ENCODE measurements at regions not wholly inside any gene's neighbourhood (a gene's known extent, or its start where the extent isn't known, plus 50 kb on each side); places are given as distances from the start of the nearest gene placed in this dataset.
"Not testable (repeated sequence)": the region's sequence is repeated elsewhere in the genome, so short reads cannot be mapped to it uniquely, and the experiment has no call there.

DNA sequence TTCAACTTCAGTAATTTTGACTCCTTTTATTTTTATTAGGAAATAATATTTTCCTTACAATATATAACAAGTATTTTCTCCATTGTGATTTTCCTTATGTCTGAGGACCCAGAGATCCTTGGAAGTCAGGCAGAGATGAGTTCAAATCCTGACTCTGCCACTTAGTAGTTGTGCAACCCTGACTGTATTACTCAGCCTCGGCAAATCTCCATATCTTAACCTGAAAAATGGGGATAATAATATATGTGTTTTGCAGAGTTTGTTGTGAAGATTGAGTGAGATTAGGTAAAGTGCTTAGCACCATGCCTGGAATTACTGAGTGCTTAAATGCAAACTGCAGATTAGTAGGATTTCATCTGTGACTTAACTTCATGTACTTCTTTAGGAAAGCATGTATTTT, 120.5 kb upstream of the KLF14 start:
- no peak overlapping the region for H3K4me3 ChIP-seq (ENCODE audit: low read depth, low read length)
- TF ChIP-seq CTCF (conservative IDR thresholded peaks at IDR 0.05; ENCODE audit: low read depth, low read length), result no peak
- no peak for DNase-seq (ENCODE audit: low read depth)

DNA sequence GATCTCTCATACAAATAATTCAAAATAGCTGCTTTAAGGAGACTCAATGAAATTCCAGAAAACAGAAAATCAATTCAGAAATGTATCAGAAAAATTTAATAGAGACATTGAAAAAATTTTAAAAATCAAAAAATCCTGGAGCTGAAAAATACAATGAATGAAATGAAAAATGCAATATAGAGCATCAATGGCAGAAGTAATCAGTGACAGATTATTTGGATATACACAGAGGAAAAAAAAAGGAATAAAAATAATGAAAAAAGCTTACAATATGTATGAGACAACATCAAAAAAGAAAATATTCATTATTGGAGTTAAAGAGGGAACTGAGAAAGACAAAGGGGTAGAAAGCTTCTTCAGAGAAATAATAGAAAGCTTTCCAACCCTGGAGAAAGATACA, 122.9 kb upstream of the KLF14 start:
- TF ChIP-seq CTCF (conservative IDR thresholded peaks at IDR 0.05; ENCODE audit: low read depth, low read length), result no peak
- DNase-seq (ENCODE audit: low read depth), result no peak
- H3K4me3 ChIP-seq (ENCODE audit: low read depth, low read length), result no peak overlapping the region

GRCh38 chr7:130860832-130861231, 126.8 kb upstream of the KLF14 start:
- not testable (repeated sequence) for DNase-seq (ENCODE audit: low read depth); H3K4me3 ChIP-seq (ENCODE audit: low read depth, low read length)

- H3K4me3 ChIP-seq (ENCODE audit: low read depth, low read length), result no peak overlapping the region
- DNase-seq (ENCODE audit: low read depth), result peak; percentile 55
Measured at GRCh38 chr7:130865408-130866236, 131.6 kb upstream of the KLF14 start.

DNA sequence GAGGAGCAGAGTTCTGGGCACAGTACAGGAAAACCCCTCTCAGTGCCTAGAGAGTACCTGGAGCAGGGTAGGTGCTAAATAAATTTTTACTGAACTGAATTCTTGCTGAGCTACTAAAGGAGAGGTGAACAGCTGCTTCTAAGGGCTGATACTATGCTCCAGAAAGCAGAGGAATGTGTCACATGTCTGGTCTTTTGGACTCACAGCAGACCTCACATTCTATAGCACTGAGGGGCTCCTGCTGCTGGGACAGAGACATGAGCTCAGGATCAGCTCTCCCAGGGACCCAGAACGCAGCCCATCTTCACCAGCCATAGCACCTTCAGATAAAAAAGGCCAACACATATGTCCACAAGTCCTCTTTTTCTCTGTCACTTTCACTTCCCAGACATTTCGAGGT, 133.0 kb upstream of the KLF14 start:
- DNase-seq (ENCODE audit: low read depth), result no peak
- H3K4me3 ChIP-seq (ENCODE audit: low read depth, low read length), result no peak overlapping the region
- TF ChIP-seq CTCF (conservative IDR thresholded peaks at IDR 0.05; ENCODE audit: low read depth, low read length), result no peak

More at GRCh38 chr7:130865408-130866236, 131.6 kb upstream of the KLF14 start:
- TF ChIP-seq CTCF (conservative IDR thresholded peaks at IDR 0.05; ENCODE audit: low read depth, low read length), result peak; percentile 27

GRCh38 chr7:130867581-130868136, 133.7 kb upstream of the KLF14 start:
- no peak for TF ChIP-seq CTCF (conservative IDR thresholded peaks at IDR 0.05; ENCODE audit: low read depth, low read length)
- DNase-seq (ENCODE audit: low read depth), result no peak
- no peak overlapping the region for H3K4me3 ChIP-seq (ENCODE audit: low read depth, low read length)

- no peak overlapping the region for H3K4me3 ChIP-seq (ENCODE audit: low read depth, low read length)
- no peak for DNase-seq (ENCODE audit: low read depth)
- TF ChIP-seq CTCF (conservative IDR thresholded peaks at IDR 0.05; ENCODE audit: low read depth, low read length), result no peak
Measured at GRCh38 chr7:130868139-130868538, 134.1 kb upstream of the KLF14 start.
